ENCODE measurements at regions not wholly inside any gene's neighbourhood (a gene's known extent, or its start where the extent isn't known, plus 50 kb on each side); places are given as distances from the start of the nearest gene placed in this dataset.
A peak's percentile ranks its signal among the peaks of the same experiment; 100 is the strongest.
"Not testable (repeated sequence)": the region's sequence is repeated elsewhere in the genome, so short reads cannot be mapped to it uniquely, and the experiment has no call there.

DNA sequence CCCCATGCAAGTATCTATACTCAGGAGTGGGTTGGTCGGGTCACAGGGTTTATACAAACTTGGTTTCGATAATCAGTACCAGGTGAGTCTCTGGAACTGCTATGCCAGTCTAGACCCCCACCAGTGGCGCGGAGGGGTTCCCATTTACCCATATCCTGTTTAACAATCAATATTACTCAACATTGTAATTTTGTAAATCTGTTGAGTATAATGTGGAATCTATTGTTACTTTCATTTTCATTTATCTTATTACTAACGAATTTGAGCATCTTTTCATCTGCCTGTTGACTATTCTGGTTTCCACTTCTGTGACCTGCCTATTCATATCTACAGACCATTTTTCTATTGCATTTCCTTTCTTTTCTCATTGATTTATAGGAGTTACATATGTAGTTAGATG, 275.2 kb upstream of the CRY1 start:
- DNase-seq (ENCODE audit: low read depth in 2 of 3, low spot score in 1 of 3), result peak in 1 of 3 donors; percentile 16

DNA sequence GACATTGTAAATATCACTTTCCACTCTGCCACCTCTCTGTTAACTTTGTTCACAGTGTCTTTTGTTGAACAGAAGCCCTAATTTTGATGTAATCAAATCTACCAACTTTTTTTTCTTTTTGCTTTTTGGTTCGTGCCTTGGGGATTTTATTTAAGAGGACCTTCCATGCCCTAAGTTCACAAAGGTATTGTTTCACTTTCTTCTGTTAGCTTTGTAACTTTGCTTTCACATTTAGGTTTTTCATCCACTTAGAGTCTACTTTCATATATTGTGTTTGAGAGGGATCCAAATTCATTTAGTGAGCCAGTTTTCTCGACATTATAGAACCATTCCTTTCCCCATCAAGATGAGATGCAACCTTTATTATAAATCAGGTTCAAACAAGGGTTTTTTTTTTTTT, 275.7 kb upstream of the CRY1 start:
- DNase-seq (ENCODE audit: low read depth in 2 of 3, low spot score in 1 of 3), result no peak

DNA sequence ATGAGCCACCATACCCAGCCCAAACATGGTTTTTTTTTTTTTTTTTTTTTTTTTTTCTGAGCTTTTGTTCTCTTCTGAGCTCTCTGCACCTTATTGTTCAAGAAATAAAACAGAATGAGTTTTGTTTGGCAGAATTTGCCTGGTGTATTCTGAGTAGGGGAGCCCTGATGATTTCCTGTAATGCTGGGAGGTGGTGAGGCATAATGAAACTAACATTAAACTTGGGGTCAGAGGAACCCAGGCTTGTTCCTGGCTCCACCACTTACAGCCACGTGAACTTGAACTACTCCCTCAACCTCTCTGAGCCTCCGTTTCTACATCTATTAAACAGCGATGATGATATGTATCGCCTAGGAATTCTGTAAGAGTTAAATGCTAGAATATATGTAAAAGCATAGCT, 276.3 kb upstream of the CRY1 start:
- DNase-seq (ENCODE audit: low read depth in 2 of 3, low spot score in 1 of 3), result peak in 2 of 3 donors; percentile 10 to 41

DNA sequence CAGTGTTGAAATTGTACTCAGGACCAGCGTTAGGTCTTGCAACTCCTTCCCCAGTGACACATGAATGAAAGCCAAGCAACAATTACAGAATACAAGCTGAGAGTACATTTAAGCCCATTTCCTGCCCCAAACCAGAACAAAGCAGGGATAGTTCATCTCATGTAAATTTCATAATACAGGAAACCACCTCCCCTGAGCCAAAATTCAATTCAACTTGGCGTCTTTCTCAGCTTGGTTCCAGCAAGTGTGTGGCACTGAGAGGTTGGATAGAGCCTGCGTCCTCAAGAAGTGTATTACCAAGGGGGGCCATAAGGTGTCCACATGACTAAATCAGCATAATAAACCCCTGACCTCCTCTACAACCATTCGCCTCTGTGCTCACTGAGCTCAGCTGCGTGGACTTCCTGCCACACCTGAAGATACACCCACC, 278.9 kb upstream of the CRY1 start:
- no peak for DNase-seq (ENCODE audit: low read depth in 2 of 3, low spot score in 1 of 3)

DNA sequence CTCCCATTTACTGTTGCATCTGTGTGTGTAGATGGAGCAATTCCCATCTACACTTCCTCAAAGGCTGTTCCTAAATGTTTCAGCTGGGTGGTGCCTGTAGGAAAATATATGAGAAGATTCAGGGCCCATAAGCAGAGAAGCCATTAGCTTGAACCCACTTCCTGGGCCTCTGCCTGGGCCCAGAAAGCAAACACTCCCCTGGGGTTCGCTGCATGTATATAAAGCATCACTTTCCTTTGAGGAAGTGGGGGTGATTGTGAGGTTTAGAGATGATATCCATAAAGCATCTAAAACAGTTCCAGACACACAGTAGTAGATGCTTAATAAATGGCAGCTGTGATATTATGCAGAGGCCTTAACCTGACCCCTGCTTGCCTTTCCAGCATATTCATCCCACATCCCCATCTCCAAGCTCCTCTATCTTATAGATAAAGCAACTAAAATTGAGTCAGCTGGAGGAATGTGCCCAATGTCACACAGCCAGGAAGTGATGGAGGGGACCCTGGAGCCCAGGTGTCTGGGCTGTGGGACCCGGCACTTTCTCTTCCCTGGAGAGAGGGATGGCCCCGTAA, 280.0 kb upstream of the CRY1 start:
- no peak for DNase-seq (ENCODE audit: low read depth in 2 of 3, low spot score in 1 of 3)

DNA sequence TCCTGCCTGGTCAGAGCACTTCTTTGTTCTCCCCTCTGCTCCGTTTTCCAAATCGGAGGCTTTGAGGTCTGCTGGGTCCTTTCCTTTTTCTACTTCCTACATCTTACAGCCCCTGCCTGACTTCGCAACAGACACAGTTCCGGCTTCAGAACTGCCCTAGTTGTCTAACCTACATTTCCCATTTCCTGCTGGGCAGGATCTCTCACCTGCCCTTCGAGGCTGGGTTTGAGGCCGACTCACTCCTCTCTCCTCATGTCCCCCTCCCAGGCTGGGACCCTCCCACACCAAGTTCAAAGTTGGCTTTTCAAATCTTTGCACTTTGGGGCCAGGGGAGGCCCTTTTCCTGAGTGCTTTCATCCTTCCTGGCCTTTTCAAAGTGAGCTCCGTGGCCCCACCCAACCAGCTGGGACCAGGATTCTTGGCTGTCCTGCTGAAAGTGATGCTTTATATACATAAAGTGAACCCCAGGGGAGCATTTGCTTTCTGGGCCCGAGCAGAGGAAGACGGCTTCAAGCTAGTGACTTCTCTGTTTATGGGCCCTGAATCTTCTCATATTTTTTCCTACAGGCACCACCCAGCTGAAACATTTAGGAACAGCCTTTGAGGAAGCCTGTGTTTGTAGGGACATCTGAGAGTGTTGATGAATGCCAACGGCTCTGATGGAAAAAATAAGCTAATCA, 281.0 kb upstream of the CRY1 start:
- DNase-seq (ENCODE audit: low read depth in 2 of 3, low spot score in 1 of 3), result no peak

DNA sequence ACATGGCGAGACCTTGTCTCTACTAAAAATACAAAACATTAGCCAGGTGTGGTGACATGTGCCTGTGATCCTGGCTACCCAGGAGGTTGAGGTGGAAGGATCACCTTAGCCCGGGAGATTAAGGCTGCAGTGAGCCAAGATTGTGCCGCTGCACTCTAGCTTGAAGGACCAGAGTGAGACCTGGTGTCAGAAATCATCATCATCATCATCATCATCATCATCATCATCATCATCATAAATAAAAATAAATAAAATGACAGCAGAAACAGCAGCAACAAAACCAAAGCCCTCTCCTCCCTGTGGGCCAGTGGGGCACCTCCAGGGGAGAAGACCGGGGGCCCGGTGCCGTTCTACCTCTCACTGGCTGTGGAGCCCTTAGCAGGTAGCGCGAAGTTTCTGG, 281.9 kb upstream of the CRY1 start:
- no peak for DNase-seq (ENCODE audit: low read depth in 2 of 3, low spot score in 1 of 3)

DNA sequence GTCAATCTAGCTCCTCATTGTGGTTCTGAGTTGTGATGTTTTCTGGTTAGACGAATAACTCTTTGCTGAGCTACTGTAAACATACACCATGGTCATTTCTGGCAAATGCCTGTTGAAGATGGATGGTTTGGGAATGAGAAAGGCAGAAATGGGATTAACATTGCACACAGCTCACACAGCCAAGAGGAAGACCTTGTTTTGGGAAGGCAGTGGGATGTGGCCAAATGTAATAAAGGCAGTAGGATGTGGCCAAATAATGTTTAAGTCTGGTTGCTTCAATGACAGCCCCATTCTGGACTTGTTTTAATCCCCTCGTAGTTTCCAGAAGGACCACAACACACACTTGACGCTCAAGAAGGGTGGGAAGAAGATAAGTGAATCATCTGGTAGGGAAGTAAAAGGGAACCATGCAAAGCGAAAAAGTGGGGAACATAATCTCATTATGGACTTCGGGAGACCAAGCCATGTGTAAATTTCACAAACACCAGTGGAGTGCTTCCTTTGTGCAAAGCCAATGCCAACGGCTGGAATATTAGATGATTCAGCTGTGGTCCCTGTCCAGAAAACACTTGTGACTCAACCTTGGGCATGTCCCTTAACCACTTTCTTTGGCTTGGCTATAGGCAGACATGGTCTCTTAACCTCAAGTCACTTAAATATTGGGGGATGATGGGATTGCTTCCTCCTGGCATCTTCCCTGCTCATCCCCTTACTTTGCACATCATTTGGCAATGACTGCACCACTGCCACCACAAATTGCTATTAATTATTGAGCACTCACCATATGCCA, 284.4 kb upstream of the CRY1 start:
- no peak for DNase-seq (ENCODE audit: low read depth in 2 of 3, low spot score in 1 of 3)

DNA sequence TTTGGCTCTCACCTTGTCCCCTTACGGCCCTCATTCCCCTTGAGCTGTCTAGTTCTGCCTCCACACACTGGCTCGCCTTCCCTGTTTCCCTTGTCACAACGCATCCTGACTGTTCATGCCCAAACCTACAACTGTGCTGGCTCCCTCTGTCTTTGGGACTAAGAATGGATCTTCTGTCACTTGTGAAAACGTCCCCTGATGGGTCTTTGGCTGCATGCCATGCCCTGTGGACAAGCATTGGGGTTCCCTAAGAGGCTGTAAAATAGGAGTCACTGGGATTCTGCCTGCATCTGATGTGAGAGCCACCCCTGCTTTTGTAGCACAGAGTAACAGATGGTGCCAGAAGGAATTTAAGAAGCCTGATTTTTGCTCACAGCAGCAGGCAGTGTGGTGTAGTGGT, 285.3 kb upstream of the CRY1 start:
- no peak for DNase-seq (ENCODE audit: low read depth in 2 of 3, low spot score in 1 of 3)

DNA sequence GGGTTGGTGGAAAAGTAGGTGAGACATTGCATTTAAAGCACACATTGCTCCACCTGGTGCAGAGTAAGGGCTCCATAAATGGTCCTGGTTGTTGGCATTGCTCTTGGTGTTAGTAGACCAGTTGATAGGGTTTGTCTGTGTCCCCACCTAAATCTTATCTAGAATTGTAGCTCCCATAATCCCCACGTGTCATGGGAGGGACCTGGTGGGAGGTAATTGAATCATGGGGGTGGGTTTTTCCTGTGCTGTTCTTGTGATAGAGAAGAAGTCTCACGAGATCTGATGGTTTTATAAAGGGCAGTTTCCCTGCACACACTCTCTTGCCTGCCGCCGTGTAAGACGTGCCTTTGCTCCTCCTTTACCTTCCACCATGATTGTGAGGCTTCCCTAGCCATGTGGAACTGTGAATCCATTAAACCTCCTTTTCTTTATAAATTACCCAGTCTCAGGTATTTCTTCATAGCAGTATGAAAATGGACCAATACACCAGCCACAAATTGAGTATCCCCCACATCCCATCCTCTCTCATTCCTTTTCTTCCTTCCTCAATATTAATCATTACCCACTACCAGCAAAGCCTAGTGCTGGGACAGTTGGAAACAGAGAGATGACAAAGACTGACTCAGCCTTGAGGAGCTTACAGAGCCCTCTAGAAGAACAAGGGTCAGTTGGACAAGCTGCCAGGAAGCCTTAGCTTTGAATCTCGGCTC, 285.9 kb upstream of the CRY1 start:
- not testable (repeated sequence) for DNase-seq (ENCODE audit: low read depth in 2 of 3, low spot score in 1 of 3)

DNA sequence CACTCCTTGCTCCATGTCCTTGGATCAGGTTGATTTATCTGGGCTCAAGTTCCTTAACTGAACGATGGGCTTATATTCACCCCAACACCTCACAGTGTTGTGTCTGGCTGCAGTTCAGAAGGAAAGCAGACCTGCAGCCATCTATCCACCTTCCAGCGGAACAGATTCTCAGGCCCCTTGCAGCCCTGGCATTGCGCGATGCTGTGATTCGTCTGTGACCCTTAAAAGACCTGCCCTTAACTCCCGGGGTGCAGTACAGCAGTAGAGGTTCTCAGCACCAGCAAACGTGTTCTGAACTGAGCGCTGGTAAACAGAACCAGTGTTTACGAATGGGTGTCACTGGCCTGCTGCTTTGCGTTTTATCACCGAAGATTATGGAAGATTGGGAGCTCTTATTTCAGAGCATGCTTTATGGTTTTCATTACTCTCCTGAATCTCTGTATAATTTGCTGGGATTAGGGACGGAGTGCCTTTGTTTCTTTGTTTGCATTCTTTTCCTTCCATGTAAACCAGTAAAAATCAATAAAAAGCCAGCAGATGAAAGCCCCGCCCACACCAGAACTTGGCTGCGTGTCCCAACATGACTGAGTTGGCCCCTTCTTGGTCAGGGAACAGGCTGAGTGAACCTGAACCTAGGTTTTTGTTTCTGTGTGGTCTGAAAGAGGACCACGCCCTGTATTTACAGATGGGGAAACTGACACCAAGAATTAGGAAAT, 286.7 kb upstream of the CRY1 start:
- no peak for DNase-seq (ENCODE audit: low read depth in 2 of 3, low spot score in 1 of 3)

DNA sequence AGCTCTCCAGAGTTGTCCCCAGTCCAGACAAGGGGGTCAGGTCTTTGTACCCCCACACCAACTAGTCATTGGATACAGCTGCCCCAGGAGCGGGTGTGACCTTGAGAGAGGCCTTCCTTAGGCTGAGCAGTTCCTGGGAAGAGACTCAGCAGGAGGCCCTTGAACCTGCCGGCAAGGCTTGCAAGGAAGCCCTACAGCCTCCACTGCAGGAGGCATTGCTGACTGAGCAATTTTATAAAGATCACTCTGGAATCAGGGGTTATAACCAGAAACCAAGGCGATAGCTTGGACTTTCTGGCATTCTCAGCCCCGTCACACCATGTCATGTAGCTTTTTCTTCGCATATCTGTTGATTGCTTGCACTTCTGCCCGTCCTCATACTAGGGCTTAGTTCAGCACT, 291.3 kb upstream of the CRY1 start:
- DNase-seq (ENCODE audit: low read depth in 2 of 3, low spot score in 1 of 3), result no peak

DNA sequence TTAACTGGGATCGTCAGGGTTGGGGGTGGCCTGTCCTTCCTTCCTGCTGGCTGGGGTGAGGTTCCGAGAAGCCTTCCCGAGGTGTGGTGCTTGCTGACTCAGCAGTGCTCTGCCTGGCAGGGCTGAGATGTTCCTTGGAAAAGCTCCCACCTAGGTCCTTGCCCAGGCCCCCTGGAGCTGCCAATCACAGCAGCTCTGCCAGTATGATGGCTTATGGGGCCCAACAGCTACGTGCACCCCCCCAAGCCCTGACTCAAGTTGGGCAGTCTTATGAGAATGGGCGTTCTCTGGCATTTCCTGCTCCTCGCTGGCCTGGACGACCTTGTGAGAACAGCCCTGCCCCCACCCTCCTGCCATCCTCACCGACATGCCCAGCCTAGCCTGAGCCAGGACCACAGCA, 292.2 kb upstream of the CRY1 start:
- no peak for DNase-seq (ENCODE audit: low read depth in 2 of 3, low spot score in 1 of 3)

DNA sequence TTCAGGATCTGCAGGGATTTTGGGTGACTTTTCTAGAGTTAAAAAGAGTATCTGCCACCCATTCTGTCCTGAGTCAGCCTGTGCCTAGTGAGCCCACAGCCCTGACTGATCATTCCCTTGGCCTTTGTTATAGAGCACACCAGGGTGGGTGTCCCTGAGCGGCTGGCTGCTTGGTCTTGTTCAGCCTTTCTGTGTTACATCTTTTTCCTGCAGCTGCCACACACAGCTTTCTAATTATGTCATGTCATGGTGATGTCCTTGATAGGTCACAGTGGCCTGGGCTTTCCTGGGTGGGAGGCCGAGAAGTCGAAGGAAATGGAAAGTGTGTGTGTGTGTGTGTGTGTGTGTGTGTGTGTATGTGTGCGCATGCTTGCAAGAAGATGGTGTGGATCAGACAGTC, 293.2 kb upstream of the CRY1 start:
- no peak for DNase-seq (ENCODE audit: low read depth in 2 of 3, low spot score in 1 of 3)

DNA sequence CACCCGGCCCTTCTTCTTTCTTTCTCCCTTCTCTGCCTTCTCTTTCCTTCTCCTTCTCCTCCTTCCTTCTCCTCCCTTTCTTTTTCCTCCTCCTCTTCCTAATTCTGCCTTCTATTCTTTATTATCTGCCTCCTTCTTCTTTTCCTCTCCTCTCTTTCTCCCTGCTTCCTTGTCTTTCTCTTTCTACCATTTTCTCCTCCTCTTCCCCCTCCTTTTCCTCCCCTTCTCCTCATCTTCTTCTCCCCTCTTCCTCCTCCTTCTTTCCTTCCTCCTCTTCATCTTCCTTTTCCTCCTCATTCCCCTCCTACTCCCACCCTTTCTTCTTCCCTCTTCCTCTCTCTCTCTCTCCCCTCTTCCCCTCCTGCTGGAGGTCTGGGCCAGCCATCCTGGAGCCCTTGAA, 294.9 kb upstream of the CRY1 start:
- no peak for DNase-seq (ENCODE audit: low read depth in 2 of 3, low spot score in 1 of 3)

DNA sequence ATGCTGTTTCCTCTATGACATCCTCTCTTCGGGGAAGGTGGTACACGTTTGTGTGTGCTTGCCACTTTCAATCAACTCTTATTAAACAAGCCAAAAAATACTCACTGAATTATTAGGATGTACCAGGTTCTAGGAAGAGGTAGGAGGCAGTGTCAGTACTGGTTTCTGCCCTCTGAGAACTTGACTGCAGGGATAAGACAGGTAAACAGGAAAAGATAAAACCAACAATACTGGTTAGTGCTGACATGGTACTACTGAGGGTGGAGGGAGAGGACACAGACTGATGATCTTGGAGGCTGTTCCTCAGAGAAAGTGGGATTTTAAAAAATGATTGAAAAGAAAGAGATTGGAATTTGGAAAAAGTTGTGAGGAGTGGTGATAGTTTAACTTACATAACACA, 295.2 kb upstream of the PWP1 start:
- DNase-seq (ENCODE audit: low read depth in 2 of 3, low spot score in 1 of 3), result no peak

DNA sequence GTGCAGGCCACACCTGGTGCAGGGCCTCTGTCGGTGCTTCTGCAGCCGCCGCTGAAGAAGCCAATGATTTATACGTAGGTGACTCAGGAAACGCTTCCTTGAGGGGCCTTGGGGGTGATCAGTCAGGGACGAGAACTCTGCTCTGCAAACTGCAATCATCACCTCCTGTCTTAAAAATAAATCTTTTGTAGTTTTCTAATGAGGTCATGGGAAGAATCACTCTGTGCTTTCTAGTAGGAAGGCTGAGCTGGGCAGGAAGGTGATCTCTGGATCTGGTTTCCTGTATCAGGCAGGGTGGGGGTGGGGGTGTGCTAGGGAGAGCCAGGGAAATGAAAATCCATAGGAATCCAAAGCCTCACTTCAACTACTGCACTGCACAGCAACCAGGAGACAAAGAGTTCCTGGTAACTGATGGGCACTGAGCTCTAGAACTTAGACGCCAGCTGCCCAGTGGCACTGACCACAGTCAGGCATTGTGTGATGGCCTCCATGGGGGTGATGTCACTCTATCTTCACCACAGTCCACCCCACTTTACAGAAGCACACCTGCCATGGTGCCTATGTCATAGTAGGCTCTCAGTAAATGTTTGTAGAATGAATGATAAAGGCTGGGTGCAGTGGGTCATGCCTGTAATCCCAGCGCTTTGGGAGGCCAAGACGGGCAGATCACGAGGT, 292.4 kb upstream of the PWP1 start:
- DNase-seq (ENCODE audit: low read depth in 2 of 3, low spot score in 1 of 3), result no peak

DNA sequence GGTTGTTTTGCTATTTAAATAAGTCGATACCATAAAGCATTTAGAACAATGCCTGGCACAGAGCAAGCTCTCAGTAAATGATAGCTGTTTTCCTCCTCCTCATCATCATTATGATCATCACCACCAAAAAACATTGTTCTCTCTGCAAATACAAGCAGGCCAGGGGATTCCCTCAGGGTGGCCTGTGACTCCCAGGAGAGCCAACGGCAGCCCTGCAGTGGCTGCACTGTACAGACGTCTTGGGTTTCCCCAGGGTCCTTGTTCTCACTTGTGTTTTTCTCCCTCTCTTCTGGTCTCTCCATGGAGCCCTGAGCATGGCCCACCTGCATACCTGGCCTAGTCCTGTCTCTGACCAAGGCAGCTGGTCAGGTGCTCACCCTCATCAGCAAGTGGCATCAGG, 290.9 kb upstream of the PWP1 start:
- DNase-seq (ENCODE audit: low read depth in 2 of 3, low spot score in 1 of 3), result no peak

DNA sequence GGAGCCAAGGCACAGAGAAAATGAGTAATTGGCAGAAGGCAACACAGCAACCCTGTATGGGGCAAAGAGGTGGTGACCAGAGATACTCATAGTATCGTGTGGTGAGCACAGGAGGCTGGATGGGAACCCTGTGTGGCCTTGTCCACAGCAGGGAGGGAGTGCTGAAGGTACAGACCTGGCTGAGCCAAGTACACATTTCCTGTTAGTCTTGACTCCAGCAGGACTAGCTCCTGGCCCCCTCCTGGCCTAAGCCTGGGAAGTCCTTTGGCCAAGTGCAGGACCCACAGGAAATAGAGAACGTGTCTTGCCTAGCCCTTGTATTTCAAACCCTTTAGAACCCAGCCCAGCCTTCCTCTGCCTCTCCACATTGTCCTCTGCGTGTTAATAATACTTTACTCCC, 289.8 kb upstream of the PWP1 start:
- no peak for DNase-seq (ENCODE audit: low read depth in 2 of 3, low spot score in 1 of 3)

DNA sequence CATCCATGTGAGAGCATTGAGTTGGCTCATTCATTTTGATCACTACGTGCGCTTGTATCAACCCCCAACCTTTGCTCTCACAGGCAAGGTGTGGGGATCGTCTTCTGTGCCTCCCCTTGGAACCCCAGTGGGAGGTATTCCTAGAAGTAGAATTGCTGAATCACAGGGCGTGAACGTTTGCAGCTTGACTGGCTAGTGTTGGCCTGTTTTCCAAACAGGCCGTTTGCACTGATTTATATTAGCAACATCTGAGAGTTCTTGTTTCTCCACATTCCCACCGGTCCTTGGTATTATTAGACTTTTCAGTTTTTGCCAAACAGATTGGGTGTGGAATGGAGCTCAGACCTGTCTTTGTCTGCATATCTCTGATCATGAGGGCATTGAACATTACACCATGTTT, 288.6 kb upstream of the PWP1 start:
- no peak for DNase-seq (ENCODE audit: low read depth in 2 of 3, low spot score in 1 of 3)

All from stimulated activated CD4-positive, alpha-beta T cell treated with anti-CD3 and anti-CD28 coated beads, Interleukin-12 subunit alpha, Interleukin-12 subunit beta, amount 100 ng/mL, for 48 hours (primary cell).